Right atrium auricular region (tissue), 2 donors: ENCODE measurements at regions not wholly inside any gene's neighbourhood (a gene's known extent, or its start where the extent isn't known, plus 50 kb on each side); places are given as distances from the start of the nearest gene placed in this dataset.

Source experiments
- DNase-seq: peaks from one replicate; pipeline ENCODE4 v3.0.0-alpha.2; 2019; ENCODE audit warnings: low spot score
- H3K27ac ChIP-seq, 2 donors: fragments of 200-600 bp; sonication (generic); 1 replicate in 1 of 2; 2 replicates in 1 of 2; pipeline ENCODE4 v1.5.1; 2016 to 2019
- H3K27me3 ChIP-seq, 2 donors: fragments of 200-600 bp; sonication (generic); one replicate each; pipeline versions ENCODE4 v1.5.1 to v1.6.0; 2017 to 2019
- H3K36me3 ChIP-seq: fragments of 200-600 bp; sonication (generic); one replicate; pipeline ENCODE4 v1.5.1; 2016
- H3K4me1 ChIP-seq, 2 donors: fragments of 200-600 bp; sonication (generic); one replicate each; pipeline versions ENCODE4 v1.5.1 to v1.6.0; 2017 to 2019
- H3K4me3 ChIP-seq, 2 donors: fragments of 200-600 bp; sonication (generic); 1 replicate in 1 of 2; 2 replicates in 1 of 2; pipeline ENCODE4 v1.5.1; 2017 to 2019; ENCODE audit warnings: mild to moderate bottlenecking in 1 of 2, moderate library complexity in 1 of 2
- H3K9me3 ChIP-seq, 2 donors: fragments of 200-600 bp; sonication (generic); one replicate each; pipeline ENCODE4 v1.5.1; 2019
- TF ChIP-seq, protein P1 (sequence below), 2 donors: fragments of 200-600 bp; sonication (generic); IDR thresholded peaks; one replicate each; pipeline ENCODE4 v1.5.1; 2019; ENCODE audit warnings: antibody characterized with exemption in 2 of 2

DNA sequence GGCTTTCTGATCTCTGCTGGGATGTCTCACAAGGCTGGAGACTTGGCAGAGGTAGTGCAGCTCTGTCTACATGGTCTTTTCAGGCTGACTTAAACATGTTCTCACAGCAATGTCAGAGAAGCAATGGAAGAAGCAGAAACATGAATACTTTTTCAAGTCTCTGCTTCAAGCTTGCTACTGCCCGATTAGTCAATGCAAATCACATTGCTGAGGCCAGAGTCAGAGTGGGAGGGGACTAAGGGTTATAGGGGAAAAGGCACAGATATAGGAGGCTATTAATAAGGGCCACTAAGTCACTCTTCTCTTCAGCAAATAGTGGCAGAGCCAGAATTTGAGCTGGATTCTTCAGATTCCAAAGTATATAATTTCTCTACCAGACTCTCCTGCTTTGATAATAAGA is 390.5 kb downstream of the TMEM135 start:
- H3K9me3 ChIP-seq: no peaks in the 10 kb centered on the region
- no peak overlapping the region for H3K27ac ChIP-seq
- no peaks in the 10 kb centered on the region for H3K4me1 ChIP-seq
- H3K4me3 ChIP-seq: no peak overlapping the region
- TF ChIP-seq, protein P1, sequence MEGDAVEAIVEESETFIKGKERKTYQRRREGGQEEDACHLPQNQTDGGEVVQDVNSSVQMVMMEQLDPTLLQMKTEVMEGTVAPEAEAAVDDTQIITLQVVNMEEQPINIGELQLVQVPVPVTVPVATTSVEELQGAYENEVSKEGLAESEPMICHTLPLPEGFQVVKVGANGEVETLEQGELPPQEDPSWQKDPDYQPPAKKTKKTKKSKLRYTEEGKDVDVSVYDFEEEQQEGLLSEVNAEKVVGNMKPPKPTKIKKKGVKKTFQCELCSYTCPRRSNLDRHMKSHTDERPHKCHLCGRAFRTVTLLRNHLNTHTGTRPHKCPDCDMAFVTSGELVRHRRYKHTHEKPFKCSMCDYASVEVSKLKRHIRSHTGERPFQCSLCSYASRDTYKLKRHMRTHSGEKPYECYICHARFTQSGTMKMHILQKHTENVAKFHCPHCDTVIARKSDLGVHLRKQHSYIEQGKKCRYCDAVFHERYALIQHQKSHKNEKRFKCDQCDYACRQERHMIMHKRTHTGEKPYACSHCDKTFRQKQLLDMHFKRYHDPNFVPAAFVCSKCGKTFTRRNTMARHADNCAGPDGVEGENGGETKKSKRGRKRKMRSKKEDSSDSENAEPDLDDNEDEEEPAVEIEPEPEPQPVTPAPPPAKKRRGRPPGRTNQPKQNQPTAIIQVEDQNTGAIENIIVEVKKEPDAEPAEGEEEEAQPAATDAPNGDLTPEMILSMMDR (IDR thresholded peaks at IDR 0.05): no peak
- no peaks in the 10 kb centered on the region for H3K36me3 ChIP-seq
- no peak for DNase-seq
- H3K27me3 ChIP-seq: no peaks in the 10 kb centered on the region

DNA sequence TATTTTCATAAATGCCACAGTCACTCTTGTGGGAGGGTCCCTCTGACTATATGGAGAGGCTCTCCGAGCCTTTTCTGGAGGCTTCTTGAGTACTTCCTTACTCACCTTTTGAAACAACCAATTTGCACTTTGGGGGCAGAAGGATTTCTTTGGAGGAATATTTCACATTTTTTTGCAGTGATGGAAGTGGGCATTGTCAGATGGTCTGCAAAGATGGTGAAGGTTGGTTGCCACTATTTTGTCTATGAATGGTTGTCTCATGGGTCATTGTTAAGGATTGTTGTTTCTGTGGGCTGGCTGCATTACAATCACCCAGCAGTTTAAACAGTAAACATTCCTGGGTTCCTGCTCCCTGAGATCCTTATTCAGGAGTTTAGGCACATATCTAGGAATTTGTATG is 388.2 kb downstream of the TMEM135 start:
- no peak for DNase-seq
- H3K4me1 ChIP-seq: no peaks in the 10 kb centered on the region
- no peaks in the 10 kb centered on the region for H3K27me3 ChIP-seq
- TF ChIP-seq, protein P1 (IDR thresholded peaks at IDR 0.05): no peak
- no peak overlapping the region for H3K4me3 ChIP-seq
- no peaks in the 10 kb centered on the region for H3K9me3 ChIP-seq
- no peaks in the 10 kb centered on the region for H3K36me3 ChIP-seq
- no peak overlapping the region for H3K27ac ChIP-seq

DNA sequence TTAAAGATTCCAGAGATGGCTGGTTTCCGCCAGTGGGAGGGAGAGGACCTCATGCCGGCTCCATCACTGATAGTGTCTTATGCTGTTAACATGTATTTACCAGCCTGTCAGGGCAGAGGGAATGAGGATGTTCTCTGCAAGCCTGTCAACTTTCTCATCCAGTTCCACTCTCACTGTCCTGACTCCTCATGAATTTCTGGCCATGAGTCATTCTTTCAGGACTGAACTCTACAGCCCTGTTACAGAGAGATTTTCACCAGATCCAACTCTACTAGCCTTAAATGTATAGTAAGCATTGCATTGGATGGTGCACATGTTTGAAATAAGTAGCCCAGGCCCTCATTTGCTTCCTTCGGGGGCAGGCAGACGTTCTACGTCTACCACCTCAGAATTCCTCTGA is 387.7 kb downstream of the TMEM135 start:
- no peak for DNase-seq
- Histone ChIP-seq H3K4me3 (no peak overlapping the region), H3K9me3 (no peaks in the 10 kb centered on the region), H3K27me3 (no peaks in the 10 kb centered on the region), H3K36me3 (no peaks in the 10 kb centered on the region), H3K4me1 (no peaks in the 10 kb centered on the region), H3K27ac (no peak overlapping the region)
- TF ChIP-seq, protein P1 (IDR thresholded peaks at IDR 0.05): no peak

DNA sequence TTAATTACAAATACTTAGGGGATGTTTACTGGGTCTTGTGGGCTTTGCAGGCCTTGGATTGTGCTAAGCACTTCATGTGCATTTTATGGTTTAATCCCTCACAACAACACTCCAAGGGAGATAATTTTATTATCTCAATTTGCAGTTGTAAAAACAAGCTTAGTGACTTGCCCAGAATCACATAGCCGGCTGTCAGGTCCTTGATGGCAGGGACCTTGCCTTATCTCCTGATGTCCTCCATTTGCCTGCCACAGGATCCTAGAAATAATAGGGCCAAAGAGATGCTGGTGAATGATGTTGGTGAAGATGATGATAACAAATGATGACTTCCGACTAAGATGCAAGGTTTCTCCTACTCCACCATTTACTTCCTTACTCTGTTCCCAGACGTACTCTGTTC is 385.4 kb downstream of the TMEM135 start:
- Histone ChIP-seq H3K4me3 (no peak overlapping the region), H3K4me1 (peaks cover 0 to 6% of the 10 kb centered on the region in 2 donors), H3K9me3 (no peaks in the 10 kb centered on the region), H3K27me3 (no peaks in the 10 kb centered on the region), H3K36me3 (no peaks in the 10 kb centered on the region), H3K27ac (no peak overlapping the region)
- TF ChIP-seq, protein P1 (IDR thresholded peaks at IDR 0.05): no peak
- DNase-seq: no peak

DNA sequence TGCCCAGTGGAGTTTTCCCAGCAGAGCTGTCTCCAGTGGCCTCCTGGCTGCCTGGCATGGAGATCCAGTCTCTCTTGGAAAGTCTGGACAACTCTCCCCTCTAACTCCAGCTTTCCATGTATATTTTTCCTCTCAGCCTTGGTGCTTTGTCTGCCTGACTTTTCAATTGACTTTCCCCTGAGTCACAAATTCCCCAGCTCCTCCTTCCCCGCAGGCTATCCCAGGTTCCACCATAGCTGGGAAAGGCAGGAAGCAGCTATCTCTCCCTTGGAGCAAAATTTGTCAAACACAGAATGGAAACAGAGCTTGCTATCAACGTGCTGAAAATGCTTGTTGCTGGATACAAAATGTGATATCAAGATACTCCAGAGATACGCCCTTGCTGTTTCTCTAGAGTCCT is 384.8 kb downstream of the TMEM135 start:
- H3K9me3 ChIP-seq: no peaks in the 10 kb centered on the region
- no peak for DNase-seq
- no peaks in the 10 kb centered on the region for H3K36me3 ChIP-seq
- TF ChIP-seq, protein P1 (IDR thresholded peaks at IDR 0.05): no peak
- no peak overlapping the region for H3K27ac ChIP-seq
- peaks cover 0 to 6% of the 10 kb centered on the region in 2 donors for H3K4me1 ChIP-seq
- H3K4me3 ChIP-seq: no peak overlapping the region
- no peaks in the 10 kb centered on the region for H3K27me3 ChIP-seq

DNA sequence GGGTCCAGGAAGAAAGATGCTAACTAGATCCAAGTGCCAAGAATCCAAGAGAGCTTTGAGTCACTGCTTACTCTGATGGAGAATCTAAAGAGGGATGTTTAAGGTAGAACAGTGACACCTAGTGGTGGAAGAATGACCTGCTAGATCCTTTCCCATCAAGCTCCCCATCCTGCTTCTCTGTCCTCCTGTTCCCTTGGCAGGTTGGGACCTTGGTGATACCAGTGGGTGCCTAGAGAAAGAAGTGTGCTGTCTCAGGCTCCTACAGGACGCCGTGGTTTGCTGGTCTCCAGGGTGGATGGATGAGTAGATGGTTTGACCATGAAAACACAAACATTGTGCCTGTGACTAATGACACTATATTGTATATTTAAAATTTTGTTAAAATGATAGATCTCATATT is 383.7 kb downstream of the TMEM135 start:
- Histone ChIP-seq H3K4me3 (no peak overlapping the region), H3K4me1 (peaks cover 0 to 6% of the 10 kb centered on the region in 2 donors), H3K27me3 (no peaks in the 10 kb centered on the region), H3K36me3 (no peaks in the 10 kb centered on the region), H3K9me3 (no peaks in the 10 kb centered on the region), H3K27ac (no peak overlapping the region)
- TF ChIP-seq, protein P1 (IDR thresholded peaks at IDR 0.05): peak; percentile 55 to 87
- no peak for DNase-seq
